Osteoblast (primary cell): ENCODE measurements at regions not wholly inside any gene's neighbourhood (a gene's known extent, or its start where the extent isn't known, plus 50 kb on each side); places are given as distances from the start of the nearest gene placed in this dataset.
"Not testable (repeated sequence)": the region's sequence is repeated elsewhere in the genome, so short reads cannot be mapped to it uniquely, and the experiment has no call there.

Source experiments
- DNase-seq: peaks from one replicate; pipeline ENCODE4 v3.0.0; 2011; ENCODE audit warnings: low spot score, mixed read lengths; ENCODE audit not compliant: insufficient read length; ENCODE audit errors: missing footprints
- H2AFZ ChIP-seq: 2 replicates; pipeline ENCODE4 v1.6.0; 2011; ENCODE audit warnings: mild to moderate bottlenecking, low read length
- H3K27ac ChIP-seq: 2 replicates; pipeline ENCODE4 v1.5.1; 2011; ENCODE audit warnings: mild to moderate bottlenecking, low read depth, low read length, moderate library complexity
- H3K27me3 ChIP-seq: 2 replicates; pipeline ENCODE4 v1.6.0; 2012; ENCODE audit warnings: mild to moderate bottlenecking, control low read depth, inconsistent platforms, low read length, moderate library complexity; ENCODE audit not compliant: insufficient read depth
- H3K36me3 ChIP-seq: 2 replicates; pipeline ENCODE4 v1.5.1; 2011; ENCODE audit warnings: mild to moderate bottlenecking, low read length, control low read depth, moderate library complexity; ENCODE audit not compliant: insufficient read depth
- H3K4me1 ChIP-seq: 2 replicates; pipeline ENCODE4 v1.5.1; 2011; ENCODE audit warnings: mild to moderate bottlenecking, low read length, control low read depth, moderate library complexity; ENCODE audit not compliant: insufficient read depth
- H3K4me2 ChIP-seq: 2 replicates; pipeline ENCODE4 v1.6.0; 2011; ENCODE audit warnings: mild to moderate bottlenecking, low read length; ENCODE audit not compliant: insufficient read depth
- H3K4me3 ChIP-seq: fragments of 200-600 bp; sonication (generic); 3 replicates; pipeline ENCODE4 v1.5.1; 2012; ENCODE audit warnings: mild to moderate bottlenecking, low read length, inconsistent platforms; ENCODE audit not compliant: insufficient read depth
- H3K79me2 ChIP-seq: 2 replicates; pipeline ENCODE4 v1.6.0; 2012; ENCODE audit warnings: mild to moderate bottlenecking, low read length, control low read depth, inconsistent platforms; ENCODE audit not compliant: insufficient read depth
- H3K9me3 ChIP-seq: 2 replicates; pipeline ENCODE4 v1.5.1; 2011; ENCODE audit warnings: low read depth, low read length, control low read depth
- H4K20me1 ChIP-seq: 2 replicates; pipeline ENCODE4 v1.6.0; 2012; ENCODE audit warnings: mild to moderate bottlenecking, low read length, control low read depth; ENCODE audit not compliant: insufficient read depth
- CTCF ChIP-seq: IDR thresholded peaks from 2 replicates; pipeline ENCODE4 v1.5.1; 2011; ENCODE audit warnings: mild to moderate bottlenecking, low read depth, low read length, moderate library complexity; ENCODE audit errors: extremely low read depth

- Histone ChIP-seq H3K27ac (no peak overlapping the region), H3K4me3 (no peak overlapping the region), H3K79me2 (no peaks in the 10 kb centered on the region), H3K27me3 (no peaks in the 10 kb centered on the region), H3K9me3 (no peaks in the 10 kb centered on the region), H4K20me1 (no peaks in the 10 kb centered on the region), H2AFZ (no peak overlapping the region), H3K4me2 (no peak overlapping the region), H3K36me3 (no peaks in the 10 kb centered on the region), H3K4me1 (no peaks in the 10 kb centered on the region)
- no peak for DNase-seq
- no peak for TF ChIP-seq CTCF
These were observed 515.0 kb downstream of the TMEM114 start for GRCh38 chr16:8075271-8075670.

GRCh38 chr16:8070506-8070905, 519.8 kb downstream of the TMEM114 start:
- H3K9me3 ChIP-seq: no peaks in the 10 kb centered on the region
- no peaks in the 10 kb centered on the region for H3K36me3 ChIP-seq
- H2AFZ ChIP-seq: no peak overlapping the region
- H3K27ac ChIP-seq: no peak overlapping the region
- TF ChIP-seq CTCF: no peak
- no peak overlapping the region for H3K4me2 ChIP-seq
- no peaks in the 10 kb centered on the region for H3K27me3 ChIP-seq
- H3K4me3 ChIP-seq: no peak overlapping the region
- H3K4me1 ChIP-seq: no peaks in the 10 kb centered on the region
- DNase-seq: no peak
- no peaks in the 10 kb centered on the region for H4K20me1 ChIP-seq
- no peaks in the 10 kb centered on the region for H3K79me2 ChIP-seq

- H2AFZ ChIP-seq, H3K36me3 ChIP-seq, H4K20me1 ChIP-seq, H3K4me3 ChIP-seq, H3K4me2 ChIP-seq, H3K4me1 ChIP-seq, DNase-seq, H3K27ac ChIP-seq, H3K9me3 ChIP-seq, H3K79me2 ChIP-seq, H3K27me3 ChIP-seq: not testable (repeated sequence)
These were observed 522.1 kb downstream of the TMEM114 start for GRCh38 chr16:8068225-8068624.

GRCh38 chr16:8063159-8063558, 527.2 kb downstream of the TMEM114 start:
- no peaks in the 10 kb centered on the region for H3K27me3 ChIP-seq
- no peaks in the 10 kb centered on the region for H3K79me2 ChIP-seq
- no peak overlapping the region for H2AFZ ChIP-seq
- no peaks in the 10 kb centered on the region for H4K20me1 ChIP-seq
- no peak overlapping the region for H3K4me3 ChIP-seq
- no peaks in the 10 kb centered on the region for H3K36me3 ChIP-seq
- H3K27ac ChIP-seq: no peak overlapping the region
- no peak overlapping the region for H3K4me2 ChIP-seq
- TF ChIP-seq CTCF: no peak
- no peaks in the 10 kb centered on the region for H3K4me1 ChIP-seq
- DNase-seq: no peak
- no peaks in the 10 kb centered on the region for H3K9me3 ChIP-seq

GRCh38 chr16:8062677-8063076, 527.6 kb downstream of the TMEM114 start:
- H3K4me3 ChIP-seq: no peak overlapping the region
- no peak for TF ChIP-seq CTCF
- DNase-seq: no peak

More at GRCh38 chr16:8062677-8063076, 527.6 kb downstream of the TMEM114 start:
- Histone ChIP-seq H3K9me3 (no peaks in the 10 kb centered on the region), H3K36me3 (no peaks in the 10 kb centered on the region), H3K27me3 (no peaks in the 10 kb centered on the region), H3K4me2 (no peak overlapping the region), H3K79me2 (no peaks in the 10 kb centered on the region), H3K27ac (no peak overlapping the region), H4K20me1 (no peaks in the 10 kb centered on the region), H2AFZ (no peak overlapping the region), H3K4me1 (no peaks in the 10 kb centered on the region)
